Esophagus muscularis mucosa (tissue), 3 donors: ENCODE measurements at regions not wholly inside any gene's neighbourhood (a gene's known extent, or its start where the extent isn't known, plus 50 kb on each side); places are given as distances from the start of the nearest gene placed in this dataset.

Source experiments
- CTCF ChIP-seq, 3 experiments: fragments of 200-600 bp in 2 of 3; fragments of 450-650 bp in 1 of 3; sonication (generic) in 2 of 3; IDR thresholded peaks; one replicate each; pipeline ENCODE4 v1.5.1; 2017 to 2019; ENCODE audit warnings: antibody characterized with exemption in 3 of 3, mild to moderate bottlenecking in 2 of 3, moderate library complexity in 1 of 3
- POLR2A ChIP-seq: fragments of 450-650 bp; IDR thresholded peaks from one replicate; pipeline ENCODE4 v1.6.1; 2017; ENCODE audit warnings: antibody characterized with exemption, moderate library complexity, mild to moderate bottlenecking, low read depth

- no peak for TF ChIP-seq CTCF (IDR thresholded peaks at IDR 0.05)
- TF ChIP-seq POLR2A: no peak
These were observed 325.0 kb downstream of the HLX start for GRCh38 chr1:221204055-221204833.
